ENCODE measurements at regions not wholly inside any gene's neighbourhood (a gene's known extent, or its start where the extent isn't known, plus 50 kb on each side); places are given as distances from the start of the nearest gene placed in this dataset.

DNA sequence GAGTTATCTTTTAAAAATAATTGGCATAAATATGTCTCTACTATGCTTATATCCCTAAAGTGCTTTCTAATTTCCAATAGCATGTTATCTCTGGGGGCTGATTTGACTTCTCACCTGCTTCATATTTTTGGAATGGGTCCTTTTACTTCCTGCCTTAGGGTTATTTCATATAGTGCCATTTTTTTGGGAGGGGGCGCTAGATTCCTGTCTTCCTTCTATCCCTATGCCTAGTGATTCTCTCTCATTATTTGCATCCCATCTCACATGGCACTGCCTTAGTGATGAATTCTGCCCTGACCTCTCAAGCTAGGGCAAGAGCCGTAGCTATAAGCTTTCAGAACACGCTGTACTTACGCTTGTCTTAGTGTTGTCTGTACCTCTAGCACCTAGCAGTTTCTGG, 150.3 kb upstream of the SLITRK3 start:
- DNase-seq (ENCODE audit: low spot score), result no peak

DNA sequence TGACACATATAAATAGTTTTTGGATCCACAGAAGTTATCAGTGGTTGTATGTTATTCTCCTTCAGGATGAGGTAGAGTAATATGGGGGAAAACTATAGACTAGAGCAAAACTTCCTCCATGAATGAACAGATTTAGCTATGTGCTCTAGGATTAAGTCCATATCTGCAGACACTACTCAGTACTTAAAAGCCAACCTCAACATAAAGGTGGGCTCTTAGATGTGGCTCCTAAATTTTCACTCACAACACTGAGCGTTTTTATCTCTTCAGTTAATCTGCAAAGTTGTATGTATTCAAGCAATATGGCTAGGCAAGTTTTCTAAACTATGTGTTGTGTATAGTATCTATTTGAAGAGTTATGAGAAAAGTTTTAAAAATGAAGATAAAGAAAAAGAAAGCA, 147.0 kb upstream of the SLITRK3 start:
- DNase-seq (ENCODE audit: low spot score), result no peak

DNA sequence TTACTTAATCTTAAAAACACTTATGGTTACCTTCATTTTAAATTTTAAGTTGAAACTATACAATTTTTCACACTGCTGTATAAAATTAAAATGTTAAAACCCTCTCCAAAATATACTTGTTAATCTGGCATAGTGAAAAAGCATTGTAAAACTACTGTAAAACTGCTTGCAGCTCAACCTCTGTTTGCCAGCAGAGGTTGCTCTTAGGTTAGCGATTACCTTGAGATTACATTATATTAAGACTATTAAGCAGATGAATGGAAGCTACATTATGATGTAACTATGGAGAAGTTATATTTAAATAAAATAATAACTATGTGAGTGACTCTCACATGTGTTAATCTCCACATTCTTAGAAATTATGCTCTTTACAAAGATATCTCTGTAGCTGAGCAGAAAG, 143.6 kb upstream of the SLITRK3 start:
- no peak for DNase-seq (ENCODE audit: low spot score)

DNA sequence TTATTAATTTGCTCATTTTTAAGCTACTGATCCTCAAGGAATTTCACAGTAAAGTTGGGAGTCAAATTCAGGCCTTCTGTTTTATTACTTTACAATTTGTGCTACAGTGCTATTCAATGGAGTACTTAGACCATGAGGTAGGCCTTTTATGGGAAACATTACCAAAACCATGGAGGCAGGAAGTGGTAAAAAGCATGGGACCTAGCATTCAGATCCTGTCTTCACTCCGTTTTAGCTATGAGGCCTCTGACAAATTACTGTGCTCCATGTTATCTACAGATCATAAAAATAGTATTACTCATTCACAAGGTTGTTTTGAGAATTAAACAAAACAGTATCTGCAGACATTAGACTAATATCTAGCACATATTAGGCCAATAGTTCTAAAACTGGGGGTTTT, 140.6 kb upstream of the SLITRK3 start:
- DNase-seq (ENCODE audit: low spot score), result no peak

Data from HuH-7.5 (cell line).